C4-2B (cell line): ENCODE measurements at regions not wholly inside any gene's neighbourhood (a gene's known extent, or its start where the extent isn't known, plus 50 kb on each side); places are given as distances from the start of the nearest gene placed in this dataset.

Experiments
- CTCF ChIP-seq: fragments of 450-650 bp; conservative IDR thresholded peaks from 2 replicates; pipeline ENCODE4 v1.5.1; 2017; ENCODE audit warnings: mild to moderate bottlenecking
- ZFX ChIP-seq: fragments of 450-650 bp; IDR thresholded peaks from 2 replicates; pipeline ENCODE4 v1.6.1; 2017

GRCh38 chr17:16887523-16888095 is 84.3 kb downstream of the TNFRSF13B start:
- TF ChIP-seq CTCF (no peak), ZFX (no peak)
